Colonic mucosa (tissue), 4 donors: ENCODE measurements at regions not wholly inside any gene's neighbourhood (a gene's known extent, or its start where the extent isn't known, plus 50 kb on each side); places are given as distances from the start of the nearest gene placed in this dataset.

Experiments
- DNase-seq: peaks from one replicate; pipeline ENCODE4 v3.0.0-alpha.2; 2020
- H3K27ac ChIP-seq: fragments of 200-600 bp; one replicate; pipeline ENCODE4 v1.8.0; 2021
- H3K27me3 ChIP-seq: fragments of 200-600 bp; one replicate; pipeline ENCODE4 v1.8.0; 2021
- H3K36me3 ChIP-seq: fragments of 200-600 bp; one replicate; pipeline ENCODE4 v1.8.0; 2021
- H3K4me1 ChIP-seq: fragments of 200-600 bp; one replicate; pipeline ENCODE4 v1.8.0; 2021; ENCODE audit warnings: mild to moderate bottlenecking
- H3K4me3 ChIP-seq: fragments of 200-600 bp; one replicate; pipeline ENCODE4 v1.8.0; 2021
- H3K9ac ChIP-seq, 2 donors: one replicate each; pipeline ENCODE4 v1.7.0; 2013; ENCODE audit warnings: control low read depth in 2 of 2, low read depth in 2 of 2, low read length in 2 of 2
- H3K9me3 ChIP-seq: fragments of 200-600 bp; one replicate; pipeline ENCODE4 v1.8.0; 2021
- intact Hi-C: fragments of 100-400 bp; cut with DNase I; formaldehyde crosslinking; loops from one replicate; pipeline ENCODE4 v1.14.1; 2022
- TF ChIP-seq, protein P1 (sequence below): fragments of 200-600 bp; IDR thresholded peaks from one replicate; pipeline ENCODE4 v1.8.0; 2022; ENCODE audit warnings: antibody characterized with exemption, mild to moderate bottlenecking
- donor health status: healthy.
- donor health status: DM: no; HTN: no; CAD: no.
- donor health status: DM: no; HTN: no; CAD: no.

DNA sequence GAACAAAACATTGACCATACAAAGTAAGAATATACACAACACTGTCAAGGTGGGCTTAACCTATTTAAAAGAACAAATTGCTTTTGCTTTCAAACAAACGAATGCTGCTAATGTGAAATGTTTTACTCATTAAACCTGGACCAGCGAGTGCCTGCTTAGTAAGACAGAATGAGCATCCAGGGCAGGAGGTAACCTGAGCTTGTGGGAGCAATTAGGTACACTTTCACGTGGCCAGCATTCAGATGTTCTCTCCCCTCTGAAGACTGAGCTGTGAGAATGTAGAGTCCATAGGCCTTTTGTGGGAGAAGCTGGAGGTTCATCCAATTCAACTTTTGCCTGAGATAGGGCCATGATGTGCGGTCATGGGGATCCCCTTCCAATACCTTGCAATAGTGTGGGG is 266.5 kb downstream of the TSN start:
- TF ChIP-seq, protein P1, sequence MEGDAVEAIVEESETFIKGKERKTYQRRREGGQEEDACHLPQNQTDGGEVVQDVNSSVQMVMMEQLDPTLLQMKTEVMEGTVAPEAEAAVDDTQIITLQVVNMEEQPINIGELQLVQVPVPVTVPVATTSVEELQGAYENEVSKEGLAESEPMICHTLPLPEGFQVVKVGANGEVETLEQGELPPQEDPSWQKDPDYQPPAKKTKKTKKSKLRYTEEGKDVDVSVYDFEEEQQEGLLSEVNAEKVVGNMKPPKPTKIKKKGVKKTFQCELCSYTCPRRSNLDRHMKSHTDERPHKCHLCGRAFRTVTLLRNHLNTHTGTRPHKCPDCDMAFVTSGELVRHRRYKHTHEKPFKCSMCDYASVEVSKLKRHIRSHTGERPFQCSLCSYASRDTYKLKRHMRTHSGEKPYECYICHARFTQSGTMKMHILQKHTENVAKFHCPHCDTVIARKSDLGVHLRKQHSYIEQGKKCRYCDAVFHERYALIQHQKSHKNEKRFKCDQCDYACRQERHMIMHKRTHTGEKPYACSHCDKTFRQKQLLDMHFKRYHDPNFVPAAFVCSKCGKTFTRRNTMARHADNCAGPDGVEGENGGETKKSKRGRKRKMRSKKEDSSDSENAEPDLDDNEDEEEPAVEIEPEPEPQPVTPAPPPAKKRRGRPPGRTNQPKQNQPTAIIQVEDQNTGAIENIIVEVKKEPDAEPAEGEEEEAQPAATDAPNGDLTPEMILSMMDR: no peak
- no peak overlapping the region for H3K9ac ChIP-seq
- H3K9me3 ChIP-seq: no peaks in the 10 kb centered on the region
- no peaks in the 10 kb centered on the region for H3K27me3 ChIP-seq
- intact Hi-C loops: no loop called here
- no peak overlapping the region for H3K4me3 ChIP-seq
- H3K4me1 ChIP-seq: no peaks in the 10 kb centered on the region
- H3K27ac ChIP-seq: no peak overlapping the region
- H3K36me3 ChIP-seq: no peaks in the 10 kb centered on the region
- no peak for DNase-seq

DNA sequence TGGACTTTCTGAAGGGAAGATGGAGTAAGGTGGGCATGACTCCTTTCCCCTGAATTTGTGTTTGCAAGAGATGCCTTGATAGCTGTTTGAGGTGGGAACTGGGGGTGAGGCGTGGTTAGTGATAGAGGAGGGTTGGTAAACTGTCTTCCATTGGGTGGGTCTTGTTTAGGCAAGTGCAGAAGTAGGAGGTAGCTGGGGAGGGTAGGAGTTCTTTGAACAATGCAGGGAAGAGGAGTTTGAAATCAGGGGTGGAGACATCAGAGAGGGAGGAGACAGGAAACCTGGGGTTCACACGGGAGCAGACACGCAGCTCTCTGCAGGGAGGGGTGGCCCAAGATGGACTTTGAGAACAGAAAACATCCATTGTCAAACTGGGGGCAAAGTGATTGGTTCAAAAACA is 267.1 kb downstream of the TSN start:
- H3K27me3 ChIP-seq: no peaks in the 10 kb centered on the region
- no peaks in the 10 kb centered on the region for H3K4me1 ChIP-seq
- no peak overlapping the region for H3K27ac ChIP-seq
- no peak overlapping the region for H3K4me3 ChIP-seq
- TF ChIP-seq, protein P1: no peak
- H3K36me3 ChIP-seq: no peaks in the 10 kb centered on the region
- no peaks in the 10 kb centered on the region for H3K9me3 ChIP-seq
- H3K9ac ChIP-seq: no peak overlapping the region
- no peak for DNase-seq
- intact Hi-C loops: no loop called here

DNA sequence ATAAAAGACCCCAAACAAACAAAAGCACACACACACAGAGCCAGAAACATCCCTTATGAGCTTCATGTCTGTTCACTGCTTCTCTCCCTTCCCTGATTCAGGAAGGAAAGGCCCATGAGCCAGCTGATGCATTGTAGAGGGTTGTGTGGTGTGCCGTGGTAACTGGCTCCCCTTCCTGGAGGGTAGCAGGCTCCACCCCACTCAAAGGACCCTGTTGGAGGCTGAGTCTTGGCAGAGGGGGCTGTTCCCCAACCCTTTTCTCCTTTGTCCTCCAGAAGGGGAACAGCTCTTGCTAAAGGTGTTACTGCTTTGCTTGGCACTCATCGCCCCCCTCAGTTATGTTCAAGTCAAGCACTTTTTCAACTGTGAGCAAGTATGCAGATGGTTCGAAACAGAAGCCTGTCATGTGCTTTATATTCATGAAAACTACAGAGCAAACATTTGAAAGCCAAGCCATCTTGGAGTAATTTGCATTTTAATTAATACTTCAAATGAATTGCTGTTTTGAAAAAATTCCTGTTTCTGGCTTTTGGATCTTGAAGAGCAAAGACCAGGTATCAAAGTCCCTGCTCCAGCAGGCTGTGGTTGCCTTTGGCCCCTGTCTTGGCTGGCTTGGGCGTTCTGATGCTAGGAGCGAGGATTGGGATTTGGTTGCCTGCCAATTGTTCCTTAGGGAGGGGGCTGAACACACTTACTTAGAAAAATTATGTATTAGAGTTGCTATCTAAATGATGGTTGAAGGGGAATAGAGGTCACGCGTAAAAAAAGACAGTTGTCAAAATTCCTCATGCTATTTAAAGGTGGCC is 267.8 kb downstream of the TSN start:
- Histone ChIP-seq H3K9me3 (no peaks in the 10 kb centered on the region), H3K36me3 (no peaks in the 10 kb centered on the region), H3K27me3 (no peaks in the 10 kb centered on the region), H3K4me3 (no peak overlapping the region), H3K9ac (no peak overlapping the region), H3K4me1 (no peaks in the 10 kb centered on the region), H3K27ac (no peak overlapping the region)
- intact Hi-C loops: no loop called here
- no peak for DNase-seq
- TF ChIP-seq, protein P1: no peak

DNA sequence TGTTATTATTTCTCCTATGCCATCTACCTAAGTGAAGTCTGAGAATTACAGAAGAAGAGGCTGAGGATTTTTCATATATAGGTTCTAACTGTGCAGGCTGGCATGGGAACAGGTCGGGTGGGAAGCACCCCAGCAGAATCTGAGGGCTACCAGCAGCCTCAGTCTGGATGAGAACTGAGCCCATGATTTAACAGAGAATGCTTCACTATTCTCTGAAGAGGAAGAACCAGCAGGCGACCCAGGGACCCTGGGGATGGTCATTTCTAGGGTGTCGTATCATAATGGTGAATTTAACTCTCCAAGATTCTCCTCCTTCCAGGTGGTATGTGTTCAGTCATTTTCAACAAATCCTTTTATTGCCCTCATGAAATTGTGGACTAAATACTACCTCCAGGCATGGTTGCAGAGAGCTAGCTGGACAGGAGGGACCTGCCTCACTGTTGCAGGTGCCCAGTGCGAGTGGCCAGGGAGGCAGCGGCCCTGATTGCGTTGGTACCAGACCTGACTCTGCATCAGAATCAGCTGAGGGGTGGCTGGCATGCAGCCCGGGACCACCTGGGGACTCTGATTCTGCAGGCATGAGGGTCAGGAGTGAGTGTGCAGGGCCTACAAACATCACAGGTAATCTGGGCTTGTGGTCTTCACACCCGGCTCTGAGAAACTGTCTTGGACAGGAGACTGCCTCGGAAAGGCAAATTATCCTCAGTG is 272.2 kb downstream of the TSN start:
- TF ChIP-seq, protein P1: no peak
- Histone ChIP-seq H3K27me3 (no peaks in the 10 kb centered on the region), H3K4me3 (no peak overlapping the region), H3K9ac (no peak overlapping the region), H3K27ac (no peak overlapping the region), H3K4me1 (no peaks in the 10 kb centered on the region), H3K9me3 (no peaks in the 10 kb centered on the region), H3K36me3 (no peaks in the 10 kb centered on the region)
- intact Hi-C loops: no loop called here
- DNase-seq: no peak

DNA sequence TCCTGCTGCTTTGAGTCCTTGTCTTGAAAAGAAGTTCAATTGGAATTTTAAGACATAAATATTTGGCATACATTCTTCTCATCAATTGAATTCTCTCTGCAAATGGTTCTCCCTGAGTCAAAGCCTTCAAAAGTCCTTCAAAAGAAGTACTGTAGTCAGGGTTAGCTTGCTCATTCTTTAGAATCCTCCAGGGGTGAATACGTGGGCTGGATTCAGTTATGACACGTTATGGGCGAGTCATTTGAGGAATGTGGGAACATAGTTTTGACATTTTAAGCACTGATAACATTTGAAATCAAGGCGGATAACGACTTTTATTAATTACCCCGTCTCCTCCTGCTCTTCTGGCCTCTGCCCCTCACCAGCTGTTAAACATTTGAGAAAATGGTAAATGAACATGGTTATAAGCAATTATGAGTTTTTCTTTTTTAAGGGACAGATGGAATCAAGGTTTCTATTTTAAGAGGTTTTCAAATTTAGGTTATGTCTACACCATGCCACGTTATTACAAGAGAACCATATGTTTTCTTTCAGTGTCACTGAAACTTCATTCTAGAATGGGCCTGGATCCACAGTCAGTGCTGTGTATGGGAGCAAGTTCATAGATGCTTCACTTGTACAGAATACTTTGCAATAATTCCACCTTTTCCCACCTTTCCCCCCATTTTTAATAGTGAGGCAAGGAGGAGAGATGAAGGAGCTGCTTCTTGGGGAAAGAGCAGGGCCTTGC is 273.1 kb downstream of the TSN start:
- Histone ChIP-seq H3K27ac (no peak overlapping the region), H3K9ac (no peak overlapping the region), H3K36me3 (no peaks in the 10 kb centered on the region), H3K4me1 (no peaks in the 10 kb centered on the region), H3K27me3 (no peaks in the 10 kb centered on the region), H3K9me3 (no peaks in the 10 kb centered on the region), H3K4me3 (no peak overlapping the region)
- no peak for DNase-seq
- TF ChIP-seq, protein P1: no peak
- intact Hi-C loops: no loop called here
